ENCODE measurements at regions not wholly inside any gene's neighbourhood (a gene's known extent, or its start where the extent isn't known, plus 50 kb on each side); places are given as distances from the start of the nearest gene placed in this dataset.
"Not testable (repeated sequence)": the region's sequence is repeated elsewhere in the genome, so short reads cannot be mapped to it uniquely, and the experiment has no call there.

DNA sequence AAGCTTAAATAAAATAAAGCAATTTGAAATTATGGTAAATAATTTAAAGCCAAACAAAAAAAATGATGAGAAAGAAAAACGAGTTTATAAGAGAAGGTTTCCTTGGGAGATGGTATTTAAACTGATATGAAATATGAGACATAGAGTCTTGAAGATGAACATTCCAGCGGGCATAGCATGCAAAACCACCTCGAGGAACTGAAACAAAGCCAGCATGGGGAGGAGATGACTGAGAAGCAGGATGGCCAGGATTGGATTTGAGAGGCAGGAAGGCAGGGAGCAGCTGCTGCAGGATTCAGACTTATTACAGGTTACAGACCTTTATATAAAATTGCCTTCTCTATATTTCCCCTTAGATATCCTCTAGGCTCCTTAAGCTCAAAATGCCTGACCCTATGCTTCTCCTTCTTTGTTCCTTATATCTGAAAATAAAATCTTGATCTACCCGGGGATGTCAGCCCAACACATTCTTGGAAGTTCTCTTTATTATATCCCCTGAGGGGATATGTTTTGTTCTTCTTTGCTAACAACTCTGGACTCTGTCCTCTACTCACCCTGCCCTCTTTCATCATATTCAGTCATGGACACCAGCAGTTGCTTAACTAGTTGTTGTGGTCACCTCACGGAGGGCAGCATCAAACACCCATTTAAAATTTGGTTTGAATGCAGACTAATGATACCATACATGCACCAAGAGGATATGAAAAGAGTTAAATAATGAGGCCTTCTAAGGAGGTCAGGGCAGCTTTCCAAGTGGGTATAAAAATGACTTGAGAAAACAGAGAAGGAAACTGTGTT, 719.1 kb upstream of the B3GALT2 start:
- DNase-seq (ENCODE audit: low read depth), result no peak

DNA sequence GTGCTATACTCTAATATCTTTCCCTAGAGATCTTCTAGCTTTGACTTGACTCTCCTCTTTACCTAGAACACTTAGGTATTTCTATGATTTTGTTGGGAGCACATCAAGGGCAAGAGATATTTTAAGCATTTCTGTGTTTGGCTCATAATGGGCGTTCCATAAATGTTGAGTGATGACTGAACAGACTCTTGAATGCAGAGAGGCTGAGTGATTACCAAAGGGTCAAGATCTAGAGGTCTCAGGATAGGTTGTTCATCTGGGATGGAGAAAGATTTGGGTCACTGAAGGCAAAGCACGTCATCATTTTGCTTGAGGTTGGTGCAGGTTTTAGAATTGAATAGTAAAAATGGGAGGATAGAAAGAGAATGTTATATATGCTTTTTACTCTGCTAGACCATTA, 705.4 kb upstream of the B3GALT2 start:
- no peak for DNase-seq (ENCODE audit: low read depth)

DNA sequence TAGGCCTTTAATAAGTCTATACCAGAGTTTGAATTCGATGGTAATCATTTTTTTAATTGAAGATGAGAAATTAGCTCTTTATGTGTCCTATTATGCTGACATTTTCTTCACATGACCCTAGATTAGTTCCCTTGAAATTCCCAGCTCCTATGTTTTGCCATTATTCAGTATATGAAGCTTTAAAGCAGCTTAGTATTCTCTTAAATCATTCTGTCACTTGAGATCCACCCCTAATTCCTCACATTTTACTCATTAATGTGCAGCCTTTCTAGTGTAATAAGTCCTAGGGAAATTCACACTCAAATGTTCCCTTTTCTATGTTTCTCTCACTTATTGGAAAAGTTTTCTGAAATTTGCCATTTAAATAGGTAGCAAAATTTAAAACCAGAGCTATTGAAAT, 704.5 kb upstream of the B3GALT2 start:
- DNase-seq (ENCODE audit: low read depth), result no peak

DNA sequence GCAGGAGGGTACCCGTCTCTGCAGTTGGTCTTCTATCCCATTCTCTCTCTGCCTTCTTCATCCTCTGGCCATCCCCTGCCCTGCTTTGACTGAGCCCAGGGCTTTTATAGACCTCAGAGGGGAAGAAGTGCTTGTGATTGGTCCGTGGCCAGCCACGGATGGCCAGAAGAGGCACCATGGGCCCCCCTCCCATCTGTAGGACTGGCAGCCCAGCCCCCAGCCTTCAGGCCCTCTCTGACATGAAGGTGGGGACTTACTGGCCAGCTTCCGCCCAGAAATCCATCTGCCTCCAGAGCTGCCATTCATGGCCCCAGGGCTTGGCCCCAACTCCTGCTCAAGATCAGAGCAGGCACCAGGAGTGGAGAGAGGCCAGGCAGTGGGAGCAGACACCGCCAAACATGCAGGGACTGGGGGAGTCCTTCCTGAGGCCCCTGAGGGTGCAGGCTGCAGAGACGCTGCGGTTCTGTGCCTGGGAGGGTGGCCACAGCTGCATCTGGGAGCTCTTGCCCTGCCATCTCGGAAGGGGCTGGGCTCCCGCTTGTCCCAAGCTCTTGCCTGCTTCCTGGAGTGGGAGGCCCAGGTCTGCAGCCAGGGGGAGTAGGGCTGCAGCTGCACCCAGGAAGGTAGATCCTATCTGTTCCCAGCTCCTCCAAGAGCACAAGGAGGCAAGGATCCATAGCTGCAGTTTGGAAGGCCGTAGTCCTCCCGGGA, 698.6 kb upstream of the B3GALT2 start:
- no peak for DNase-seq (ENCODE audit: low read depth)

DNA sequence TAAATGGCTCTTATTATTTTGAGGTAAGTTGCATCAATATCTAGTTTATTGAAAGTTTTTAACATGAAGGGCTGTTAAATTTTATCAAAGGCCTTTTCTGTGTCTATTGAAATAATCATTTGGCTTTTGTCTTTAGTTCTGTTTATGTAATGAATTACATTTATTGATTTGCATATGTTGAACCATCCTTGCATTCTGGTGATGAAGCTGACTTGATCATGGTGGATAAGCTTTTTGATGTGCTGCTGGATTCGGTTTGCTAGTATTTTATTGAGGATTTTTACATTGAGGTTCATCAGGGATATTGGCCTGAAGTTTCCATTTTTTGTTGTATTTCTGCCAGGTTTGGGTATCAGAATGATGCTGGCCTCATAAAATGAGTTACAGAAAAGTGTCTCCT, 691.5 kb upstream of the B3GALT2 start:
- not testable (repeated sequence) for DNase-seq (ENCODE audit: low read depth)

DNA sequence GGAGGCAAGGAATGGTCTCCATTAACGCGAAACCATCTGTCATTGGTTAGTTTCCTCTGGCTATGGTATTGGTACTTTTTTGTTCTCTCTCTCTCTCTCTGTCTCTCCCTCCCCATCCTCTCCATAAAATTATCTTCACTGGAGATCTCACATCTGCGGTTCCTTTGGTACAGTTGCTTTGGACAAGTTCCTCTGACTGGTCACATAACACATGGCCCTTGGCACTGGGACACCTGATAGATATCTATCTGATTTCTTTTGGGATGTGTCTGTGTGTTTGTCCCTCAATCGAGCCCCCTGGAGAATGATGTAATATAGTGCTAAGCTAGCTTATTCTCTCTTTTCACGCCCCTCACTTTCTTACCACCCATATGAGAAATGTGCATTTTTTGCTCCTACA, 682.0 kb upstream of the B3GALT2 start:
- no peak for DNase-seq (ENCODE audit: low read depth)

DNA sequence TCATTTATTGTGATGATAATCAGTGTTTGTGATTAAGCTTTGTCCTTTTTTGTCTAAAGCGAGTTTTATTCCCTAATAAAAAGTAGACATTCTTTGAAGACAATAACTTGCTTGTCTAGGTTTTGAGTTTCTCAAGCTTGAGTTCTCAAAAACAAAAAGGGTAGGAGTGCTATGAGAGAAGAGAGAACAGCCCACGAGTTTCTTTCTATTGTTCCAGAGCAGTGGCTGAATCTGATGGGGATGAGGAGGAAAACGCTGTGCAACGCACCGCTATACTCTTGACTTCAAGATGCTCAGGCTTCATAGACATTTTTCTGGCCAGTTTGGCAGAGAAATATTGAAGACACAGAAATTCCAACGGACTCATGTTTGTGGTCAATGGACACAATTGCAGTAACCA, 669.8 kb upstream of the B3GALT2 start:
- DNase-seq (ENCODE audit: low read depth), result no peak

DNA sequence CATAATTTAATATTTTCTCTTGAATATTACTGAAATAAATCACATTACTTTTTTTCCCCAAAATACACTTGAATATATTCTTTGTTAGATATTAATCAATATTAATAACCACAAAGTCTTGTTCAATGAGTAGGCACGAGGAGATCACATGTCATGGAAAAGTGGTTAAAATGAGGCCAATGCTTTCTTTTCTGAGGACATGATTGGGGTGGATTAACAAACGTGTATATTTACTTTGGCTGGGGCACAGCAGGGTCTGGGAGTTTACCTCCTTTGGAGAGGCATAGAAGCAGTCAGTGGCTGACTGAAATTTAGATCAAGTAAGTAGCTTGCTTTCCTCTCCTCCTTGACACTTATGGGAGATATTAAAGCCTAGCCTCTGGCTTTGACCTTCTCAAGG, 664.3 kb upstream of the B3GALT2 start:
- no peak for DNase-seq (ENCODE audit: low read depth)

DNA sequence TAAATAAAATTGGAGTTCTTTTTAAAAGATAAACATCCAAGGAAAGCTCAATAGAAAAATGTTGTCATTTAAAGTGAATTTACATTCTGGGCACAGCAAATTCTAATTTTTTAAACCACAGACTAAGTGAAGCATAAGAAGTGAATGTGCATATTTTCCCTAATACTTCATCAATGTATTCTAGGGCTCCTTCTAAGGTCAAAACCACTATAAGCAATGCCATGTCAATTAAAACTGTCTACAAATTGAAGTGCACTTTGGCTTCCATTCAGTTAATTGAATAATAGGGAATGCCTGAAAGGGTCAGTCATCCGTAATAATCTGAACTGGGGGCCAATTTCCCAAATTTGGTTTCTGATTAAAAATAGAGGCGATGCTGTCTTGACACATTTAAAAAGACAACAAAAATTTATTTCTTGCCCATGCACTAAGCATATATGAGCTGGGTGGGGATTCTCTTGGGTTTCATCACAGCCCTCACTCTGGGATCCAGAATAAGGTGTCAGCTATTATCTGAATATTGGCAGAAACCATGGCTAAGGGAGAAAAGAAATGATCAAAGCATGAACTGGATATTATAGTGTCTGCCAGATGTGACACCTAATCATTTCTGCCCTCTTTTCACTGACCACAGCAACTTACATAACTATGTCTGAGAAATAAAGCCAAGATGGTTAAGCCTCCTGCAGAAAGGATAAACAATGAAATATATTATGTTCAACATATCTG, 660.6 kb upstream of the B3GALT2 start:
- DNase-seq (ENCODE audit: low read depth), result no peak

DNA sequence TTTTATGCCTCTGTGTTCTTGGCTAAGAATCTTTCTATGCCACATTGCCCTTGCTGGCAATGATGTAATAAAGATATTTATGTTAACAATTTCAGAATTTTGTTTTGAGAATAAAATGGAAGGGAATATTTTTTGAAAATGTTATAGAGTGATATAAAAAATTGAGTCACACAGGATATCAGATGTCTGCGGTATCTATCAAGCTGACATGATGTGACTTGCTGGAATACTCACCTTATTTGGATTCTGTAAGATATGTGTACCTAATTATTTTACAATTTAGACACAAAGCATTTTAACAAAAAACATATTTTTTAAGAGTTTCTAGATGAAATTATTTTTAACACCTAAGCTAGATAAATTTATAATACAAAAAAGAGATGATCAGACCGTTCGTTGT, 660.0 kb upstream of the B3GALT2 start:
- DNase-seq (ENCODE audit: low read depth), result no peak

DNA sequence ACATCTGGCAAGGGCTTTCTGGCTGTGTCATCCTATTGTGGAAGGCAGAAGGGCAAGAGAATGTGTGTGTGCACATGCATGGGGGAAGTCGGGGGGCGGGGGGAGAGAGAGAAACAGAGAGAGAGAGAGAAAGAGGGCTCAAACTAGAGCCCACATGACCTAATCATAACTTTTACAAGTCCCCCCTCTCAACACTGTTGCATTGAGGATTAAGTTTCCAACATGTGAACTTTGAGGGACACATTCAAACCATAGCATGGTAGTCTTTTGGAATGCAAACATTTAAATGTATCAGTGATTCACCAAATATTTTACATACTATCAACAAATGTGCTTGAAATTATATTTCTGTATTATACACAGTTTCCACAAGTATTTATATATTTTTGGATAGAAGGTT, 655.4 kb upstream of the B3GALT2 start:
- DNase-seq (ENCODE audit: low read depth), result no peak

DNA sequence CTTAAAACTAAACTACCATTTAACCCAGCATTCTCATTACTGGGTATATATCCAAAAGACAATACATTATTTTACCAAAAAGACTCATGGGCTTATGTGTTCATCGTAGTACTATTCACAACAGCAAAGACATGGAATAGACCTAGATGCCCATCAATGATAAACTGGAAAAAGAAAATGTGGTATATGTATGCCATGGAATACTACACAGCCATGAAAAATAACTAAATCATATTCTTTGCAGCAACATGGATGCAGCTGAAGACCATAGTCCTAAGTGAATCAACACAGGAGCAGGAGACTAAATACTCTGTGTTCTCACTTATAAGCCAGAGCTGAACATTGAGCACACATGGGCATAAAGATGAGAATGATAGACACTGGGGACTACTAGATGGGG, 645.1 kb upstream of the B3GALT2 start:
- DNase-seq (ENCODE audit: low read depth), result no peak

DNA sequence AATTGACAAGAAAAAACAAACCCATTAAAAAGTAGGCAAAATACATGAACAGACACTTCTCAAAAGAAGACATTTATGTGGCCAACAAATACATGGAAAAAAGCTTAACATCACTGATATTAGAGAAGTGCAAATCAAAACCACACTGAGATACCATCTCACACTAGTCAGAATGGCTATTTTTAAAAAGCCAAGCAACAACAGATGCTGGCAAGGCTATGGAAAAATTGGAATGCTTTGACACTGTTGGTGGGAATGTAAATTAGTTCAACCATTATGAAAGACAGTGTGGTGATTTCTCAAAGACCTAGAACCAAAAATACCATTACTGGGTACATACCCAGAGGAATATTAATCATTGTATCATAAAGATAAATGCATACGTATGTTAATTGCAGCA, 641.1 kb upstream of the B3GALT2 start:
- DNase-seq (ENCODE audit: low read depth), result no peak

DNA sequence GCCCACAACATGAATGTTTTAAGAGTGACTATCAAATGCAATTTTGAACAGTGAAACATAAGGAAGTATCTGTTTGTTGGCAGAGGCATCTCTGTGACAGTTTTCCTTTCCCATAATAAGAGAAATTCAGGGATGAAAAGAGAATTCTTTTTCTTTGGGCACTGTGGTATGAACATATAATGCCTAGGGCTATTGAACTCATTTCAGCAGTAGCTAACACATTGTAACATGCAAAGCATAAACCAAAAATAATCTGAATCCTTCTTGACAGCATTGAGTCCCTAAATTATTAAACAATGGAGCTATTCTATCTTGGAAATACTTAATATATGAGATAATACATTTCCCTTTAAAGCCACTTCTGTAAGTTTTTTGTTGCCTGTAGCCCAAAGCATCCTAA, 633.0 kb upstream of the B3GALT2 start:
- no peak for DNase-seq (ENCODE audit: low read depth)

DNA sequence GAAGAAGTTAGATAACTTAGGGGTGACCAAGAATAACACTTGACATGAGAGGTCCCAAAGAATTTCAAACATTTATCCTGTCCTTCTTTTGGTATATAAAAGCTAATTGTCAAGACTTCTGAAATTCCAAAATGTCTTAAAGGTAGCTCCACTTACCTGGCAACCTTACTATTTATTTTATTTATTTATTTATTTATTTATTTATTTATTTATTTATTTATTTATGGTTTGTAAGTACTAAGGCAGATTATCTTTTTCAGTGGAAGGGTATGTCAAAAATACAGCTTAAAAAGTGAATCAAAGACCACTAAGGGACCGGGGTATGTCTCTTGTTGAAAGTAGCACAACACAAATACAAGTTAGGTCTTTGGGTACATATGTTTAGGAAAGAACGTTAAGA, 620.8 kb upstream of the B3GALT2 start:
- DNase-seq (ENCODE audit: low read depth), result no peak

DNA sequence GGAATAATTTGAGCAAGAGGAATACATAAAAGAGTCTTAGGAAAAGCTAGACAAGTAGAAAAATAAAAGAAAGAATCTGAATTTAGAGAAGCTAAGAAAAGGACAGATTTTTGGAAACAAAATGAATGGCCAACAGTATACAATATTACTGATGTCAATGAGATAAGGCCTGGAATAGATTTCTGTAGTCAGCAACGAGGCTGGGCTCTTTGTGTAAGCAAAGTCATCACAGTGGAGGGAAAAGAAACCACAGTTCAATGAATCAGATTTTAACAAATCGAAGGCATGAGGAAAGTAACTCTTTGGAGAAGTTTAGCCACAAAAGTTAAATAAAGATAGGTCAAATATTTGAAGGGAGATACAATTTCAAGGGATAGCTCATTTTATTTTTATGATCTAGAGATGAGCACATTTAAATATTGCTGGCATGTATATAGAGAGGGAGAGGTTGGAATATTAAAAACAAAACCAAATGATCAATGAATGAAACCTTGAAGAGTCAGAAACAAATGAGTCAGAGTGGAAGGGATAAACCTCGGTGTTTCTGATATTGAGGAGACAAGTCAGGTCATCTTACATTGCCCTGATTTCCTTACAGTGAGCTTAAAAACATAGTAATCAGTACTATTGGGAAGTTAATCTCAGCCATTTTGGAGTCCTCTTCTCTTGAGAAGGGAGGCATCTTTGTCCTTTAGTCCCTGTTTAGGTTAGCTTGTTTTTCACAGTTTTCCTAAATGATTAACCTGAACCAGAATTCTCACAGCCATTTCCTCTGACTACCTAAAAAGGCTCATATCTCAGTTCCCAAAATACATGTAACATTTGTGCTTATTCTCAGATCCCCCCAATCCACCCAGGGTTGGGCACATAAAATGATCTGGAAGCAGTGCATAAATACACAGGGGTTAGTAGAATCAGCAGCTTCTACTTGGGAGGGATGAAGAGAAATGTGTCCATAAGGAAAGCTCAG, 620.0 kb upstream of the B3GALT2 start:
- no peak for DNase-seq (ENCODE audit: low read depth)

DNA sequence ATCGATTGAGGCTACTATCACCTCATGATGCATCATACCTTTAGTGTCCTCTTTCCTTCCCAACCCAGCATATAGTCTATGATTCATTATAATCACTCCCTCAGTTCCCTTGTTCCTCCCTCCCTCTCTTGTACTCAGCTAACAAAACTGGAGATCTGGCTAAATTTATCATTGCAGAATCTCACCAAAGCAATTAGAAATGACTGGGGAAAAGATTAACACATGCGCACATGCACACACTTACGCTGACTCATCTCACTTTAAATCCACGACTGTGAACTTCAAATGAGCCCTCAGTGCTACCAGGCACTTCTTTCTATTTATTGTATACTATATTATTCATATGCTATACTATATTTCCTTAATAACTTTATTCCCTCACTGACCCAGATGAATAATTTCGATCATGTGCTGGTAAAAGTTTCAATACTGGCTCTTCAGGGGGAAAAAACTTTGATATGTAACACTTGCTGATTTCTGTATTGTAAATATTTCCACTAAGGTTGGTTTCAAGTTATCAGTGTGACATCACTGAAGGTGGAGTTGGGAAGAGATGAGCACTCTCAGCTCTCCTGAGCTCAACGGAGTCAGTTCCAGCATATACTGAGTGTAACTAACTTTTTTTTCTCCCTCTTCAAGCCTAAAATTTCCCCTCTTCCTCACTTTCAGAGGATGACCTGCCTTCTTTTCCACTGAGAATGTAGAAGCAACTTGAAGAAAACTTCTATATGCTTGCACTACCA, 613.7 kb upstream of the B3GALT2 start:
- no peak for DNase-seq (ENCODE audit: low read depth)

DNA sequence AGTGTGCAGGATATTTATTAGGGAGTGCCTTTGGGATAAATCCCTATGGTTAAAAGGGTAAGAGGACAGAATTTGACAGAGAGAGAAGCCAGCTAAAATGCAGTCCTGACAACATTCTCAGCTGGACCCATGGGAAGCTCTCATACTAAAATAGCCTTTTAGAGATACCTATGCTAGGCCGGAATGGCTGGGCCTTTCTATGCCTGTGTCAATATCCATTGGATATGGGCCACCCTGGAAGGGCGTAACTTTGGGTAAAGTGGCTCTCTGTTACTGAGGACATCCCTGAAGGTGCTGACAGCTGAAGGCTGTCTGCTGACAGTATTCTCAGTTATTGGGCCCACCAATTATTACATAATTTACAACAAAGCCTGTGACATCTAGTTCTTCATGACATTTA, 613.0 kb upstream of the B3GALT2 start:
- no peak for DNase-seq (ENCODE audit: low read depth)

DNA sequence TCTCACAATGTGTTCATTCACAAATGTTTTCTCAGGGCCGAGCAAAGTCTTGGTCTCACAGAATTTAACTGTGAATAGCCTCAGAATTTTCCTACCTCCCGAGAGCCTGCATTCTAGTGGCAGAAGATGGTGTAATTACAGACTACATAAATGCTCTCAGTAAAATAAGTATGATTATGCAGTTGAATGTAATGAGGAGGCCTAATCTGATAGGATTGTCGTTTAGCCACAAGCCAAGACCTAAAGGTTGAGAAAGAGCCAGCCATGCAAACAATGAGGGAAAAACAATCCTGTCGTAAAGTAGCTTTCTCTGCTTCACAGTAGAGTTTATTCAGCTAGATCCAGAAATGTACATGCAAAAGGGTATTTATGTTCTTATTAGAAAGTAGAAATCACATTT, 607.8 kb upstream of the B3GALT2 start:
- DNase-seq (ENCODE audit: low read depth), result no peak

DNA sequence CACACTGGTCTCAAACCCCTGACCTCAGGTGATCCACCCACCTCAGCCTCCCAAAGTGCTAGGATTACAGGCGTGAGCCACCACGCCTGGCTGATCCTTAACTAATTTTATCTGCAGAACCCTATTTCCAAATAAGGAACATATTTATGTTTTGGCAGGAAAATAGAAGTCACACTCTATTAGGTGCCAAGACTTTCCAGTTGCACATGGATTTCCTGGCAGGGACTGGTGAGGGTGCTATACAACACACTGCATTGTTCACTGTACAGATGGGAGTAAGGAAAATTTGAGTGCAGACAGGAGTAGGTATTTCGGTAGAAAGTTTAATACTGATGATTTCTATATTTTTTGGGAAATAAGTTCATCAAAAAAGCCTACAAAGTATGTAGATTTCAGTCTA, 605.3 kb upstream of the B3GALT2 start:
- DNase-seq (ENCODE audit: low read depth), result no peak

DNA sequence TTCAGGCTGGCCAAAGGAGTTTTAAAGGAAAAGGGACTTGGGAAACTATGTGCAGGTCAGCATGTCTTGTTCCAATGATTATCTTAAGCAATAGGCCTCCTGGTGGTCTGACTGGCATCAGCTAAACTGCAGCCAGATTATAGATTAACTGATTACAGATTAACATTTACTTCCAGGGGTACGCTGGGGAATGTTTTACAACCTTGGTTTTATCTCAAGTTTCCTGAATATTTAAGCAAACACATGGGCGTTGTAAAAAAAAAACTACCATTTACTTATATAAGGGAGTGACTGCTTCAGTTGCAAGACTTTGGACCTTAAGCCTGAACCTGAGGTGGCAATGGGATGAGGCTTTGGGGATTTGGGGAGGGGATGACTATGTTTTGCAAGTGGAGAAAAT, 600.6 kb upstream of the B3GALT2 start:
- DNase-seq (ENCODE audit: low read depth), result no peak
